ENCODE measurements at regions not wholly inside any gene's neighbourhood (a gene's known extent, or its start where the extent isn't known, plus 50 kb on each side); places are given as distances from the start of the nearest gene placed in this dataset.

DNA sequence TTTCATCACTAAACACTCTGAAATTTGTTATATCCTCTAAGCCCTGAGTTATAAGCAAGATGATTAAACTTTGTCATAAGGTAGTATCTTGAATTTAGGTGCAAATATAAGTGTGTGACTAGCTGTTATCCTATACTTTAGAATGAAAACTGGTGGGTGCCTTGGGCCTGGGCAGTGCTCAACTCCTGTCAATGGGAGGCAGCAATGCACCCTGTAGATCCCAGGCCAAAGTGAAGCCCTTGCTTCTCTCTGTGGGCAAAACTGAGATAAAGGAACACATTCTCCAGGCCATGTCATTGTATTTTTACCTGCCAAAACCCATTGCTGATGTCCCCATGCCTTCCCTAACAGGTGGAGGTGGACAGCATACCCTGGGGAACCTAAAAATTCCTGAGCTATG is 525.2 kb downstream of the TNS1 start:
- H3K4me3 ChIP-seq, result no peak overlapping the region
- TF ChIP-seq POLR2A (IDR thresholded peaks at IDR 0.05) (no peak), CTCF (IDR thresholded peaks at IDR 0.05) (no peak)
- H3K27ac ChIP-seq, result no peak overlapping the region
- no peaks in the 10 kb centered on the region for H3K36me3 ChIP-seq (replicated peaks in 1 of 2; ENCODE audit: insufficient read depth in 1 of 2, low read depth in 2 of 2)
- no peaks in the 10 kb centered on the region for H3K27me3 ChIP-seq
- H3K4me1 ChIP-seq, result no peaks in the 10 kb centered on the region
- no peaks in the 10 kb centered on the region for H3K9me3 ChIP-seq
- no peak for DNase-seq
- ATAC-seq, result no peak
- intact Hi-C loops (cut with DNase I), result no loop called here

- Histone ChIP-seq H3K9me3 (no peaks in the 10 kb centered on the region), H3K27me3 (no peaks in the 10 kb centered on the region), H3K27ac (no peak overlapping the region), H3K4me3 (no peak overlapping the region), H3K36me3 (replicated peaks in 1 of 2; ENCODE audit: insufficient read depth in 1 of 2, low read depth in 2 of 2) (no peaks in the 10 kb centered on the region), H3K4me1 (no peaks in the 10 kb centered on the region)
- DNase-seq (no peak), ATAC-seq (no peak)
- WGBS, 2 donors, result 83 to 86% methylated on average over 4 of the region's 4 CpGs
- TF ChIP-seq POLR2A (IDR thresholded peaks at IDR 0.05) (no peak), CTCF (IDR thresholded peaks at IDR 0.05) (no peak)
- intact Hi-C loops (cut with DNase I), result no loop called here
Measured at GRCh38 chr2:217475791-217476190, 527.0 kb downstream of the TNS1 start.

- Histone ChIP-seq H3K27me3 (no peaks in the 10 kb centered on the region), H3K27ac (no peak overlapping the region), H3K4me1 (no peaks in the 10 kb centered on the region), H3K4me3 (no peak overlapping the region), H3K9me3 (no peaks in the 10 kb centered on the region), H3K36me3 (replicated peaks in 1 of 2; ENCODE audit: insufficient read depth in 1 of 2, low read depth in 2 of 2) (no peaks in the 10 kb centered on the region)
- DNase-seq (no peak), ATAC-seq (no peak)
- 72 to 86% methylated on average over 2 of the region's 2 CpGs for WGBS, 2 donors
- TF ChIP-seq CTCF (IDR thresholded peaks at IDR 0.05), result no peak
- TF ChIP-seq POLR2A (IDR thresholded peaks at IDR 0.05), result no peak
- intact Hi-C loops (cut with DNase I), result no loop called here
Measured at GRCh38 chr2:217475101-217475500, 527.7 kb downstream of the TNS1 start.

- no peaks in the 10 kb centered on the region for H3K36me3 ChIP-seq (replicated peaks in 1 of 2; ENCODE audit: insufficient read depth in 1 of 2, low read depth in 2 of 2)
- H3K27me3 ChIP-seq, result no peaks in the 10 kb centered on the region
- TF ChIP-seq POLR2A (IDR thresholded peaks at IDR 0.05) (no peak), CTCF (IDR thresholded peaks at IDR 0.05) (no peak)
- ATAC-seq (no peak), DNase-seq (no peak)
- no peak overlapping the region for H3K4me3 ChIP-seq
- no peaks in the 10 kb centered on the region for H3K9me3 ChIP-seq
- intact Hi-C loops (cut with DNase I), result no loop called here
- no peak overlapping the region for H3K27ac ChIP-seq
- 96% methylated on average over 1 of the region's 1 CpG for WGBS, 2 donors
- no peaks in the 10 kb centered on the region for H3K4me1 ChIP-seq
Measured at GRCh38 chr2:217471319-217471718, 531.5 kb downstream of the TNS1 start.

DNA sequence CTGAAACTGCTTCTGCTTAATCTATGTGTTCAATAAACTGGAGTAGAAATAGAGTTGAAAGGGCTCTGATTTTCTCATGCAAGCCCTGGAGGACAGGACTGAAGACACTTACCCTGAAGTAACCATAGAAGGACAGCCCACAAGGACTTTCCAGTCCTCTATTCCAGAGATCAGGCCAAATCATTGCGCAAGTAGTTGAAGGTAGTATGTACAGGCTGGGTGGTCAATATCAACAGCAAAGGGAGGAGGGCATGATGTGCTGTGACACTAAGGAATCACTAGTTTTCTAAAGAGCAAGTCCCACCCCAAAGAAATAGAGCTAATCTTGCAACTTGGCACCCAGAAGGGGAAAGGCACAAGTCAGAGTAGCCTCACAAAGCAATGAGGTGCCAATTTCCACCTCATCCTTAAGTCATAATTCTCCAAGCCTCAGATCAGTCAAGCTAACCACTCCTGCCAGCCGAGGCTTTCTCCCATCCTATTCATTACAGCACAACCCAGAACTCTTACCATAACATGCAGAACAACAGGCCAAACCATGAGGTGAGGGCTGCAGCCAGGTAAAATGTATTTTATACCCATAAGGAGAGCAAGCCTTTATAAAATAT is 533.5 kb downstream of the TNS1 start:
- WGBS, 2 donors, result 89 to 90% methylated on average over 2 of the region's 2 CpGs
- Histone ChIP-seq H3K36me3 (replicated peaks in 1 of 2; ENCODE audit: insufficient read depth in 1 of 2, low read depth in 2 of 2) (no peaks in the 10 kb centered on the region), H3K4me3 (no peak overlapping the region), H3K27me3 (no peaks in the 10 kb centered on the region), H3K9me3 (no peaks in the 10 kb centered on the region), H3K27ac (no peak overlapping the region), H3K4me1 (no peaks in the 10 kb centered on the region)
- no peak for DNase-seq
- TF ChIP-seq POLR2A (IDR thresholded peaks at IDR 0.05), result no peak
- TF ChIP-seq CTCF (IDR thresholded peaks at IDR 0.05), result no peak
- no peak for ATAC-seq
- intact Hi-C loops (cut with DNase I), result no loop called here

Measured in body of pancreas (tissue), 4 donors.